Dedifferentiated amniotic fluid mesenchymal stem cell (primary cell): ENCODE measurements at regions not wholly inside any gene's neighbourhood (a gene's known extent, or its start where the extent isn't known, plus 50 kb on each side); places are given as distances from the start of the nearest gene placed in this dataset.
A peak's percentile ranks its signal among the peaks of the same experiment; 100 is the strongest.
"Not testable (repeated sequence)": the region's sequence is repeated elsewhere in the genome, so short reads cannot be mapped to it uniquely, and the experiment has no call there.

Experiments
- DNase-seq: peaks from one replicate; pipeline ENCODE4 v3.0.0-alpha.2; 2016; ENCODE audit errors: extremely low spot score

DNA sequence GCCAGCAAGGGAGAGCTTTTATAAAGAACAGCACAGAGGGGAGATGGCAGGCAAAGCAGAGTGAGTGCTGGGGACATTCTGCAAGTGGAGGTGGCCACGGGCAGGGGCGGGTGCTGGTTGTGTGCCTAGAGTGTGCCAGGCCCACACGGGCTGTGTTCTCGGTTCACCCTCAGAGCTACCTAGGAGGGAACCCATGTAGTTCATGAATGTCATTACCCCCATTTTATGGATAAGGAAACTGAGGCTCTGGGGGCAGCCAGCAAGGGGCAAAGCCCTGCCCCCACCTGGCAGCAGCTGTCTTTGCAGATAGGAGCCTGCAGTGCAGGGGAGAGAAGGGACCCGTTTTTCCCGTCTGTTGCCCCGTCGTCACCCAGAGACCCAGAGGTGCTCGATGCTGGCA lies 85.2 kb upstream of the NCOR2 start:
- DNase-seq: no peak

- DNase-seq: no peak
These were observed 84.3 kb upstream of the NCOR2 start for GRCh38 chr12:124651516-124652273.

GRCh38 chr12:124650912-124651311 lies 83.5 kb upstream of the NCOR2 start:
- no peak for DNase-seq

DNA sequence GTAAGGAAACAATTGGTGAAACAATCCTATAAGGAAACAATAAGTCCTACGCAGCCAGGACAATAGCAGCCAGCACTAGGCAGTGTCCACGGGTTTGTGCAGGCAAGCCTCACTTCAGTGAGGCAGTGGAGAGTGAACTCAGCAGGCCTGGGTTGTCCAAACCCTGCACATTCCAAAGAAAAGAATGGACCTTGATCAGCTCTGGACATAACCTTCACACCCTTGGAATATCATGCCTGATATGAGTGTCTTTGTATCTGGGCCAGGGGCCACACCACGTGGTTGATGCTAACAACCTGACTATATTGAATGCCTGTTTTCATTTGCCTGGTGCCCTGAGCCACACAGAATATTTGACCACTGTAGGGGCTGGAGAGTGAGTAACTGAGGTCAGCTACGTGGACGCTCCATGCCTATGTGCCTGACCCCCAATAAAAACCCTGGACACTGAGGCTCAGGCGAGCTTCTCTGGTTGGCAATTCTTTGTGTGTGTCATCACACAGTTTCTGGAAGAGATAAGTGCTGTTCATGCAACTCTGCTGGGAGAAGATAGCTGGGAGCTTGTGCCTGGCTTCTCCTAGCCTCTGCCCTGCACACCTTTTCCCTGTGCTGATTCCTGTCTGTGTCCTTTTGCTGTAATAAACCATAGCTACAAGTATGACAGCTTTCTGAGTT lies 81.4 kb upstream of the NCOR2 start:
- DNase-seq: no peak

DNA sequence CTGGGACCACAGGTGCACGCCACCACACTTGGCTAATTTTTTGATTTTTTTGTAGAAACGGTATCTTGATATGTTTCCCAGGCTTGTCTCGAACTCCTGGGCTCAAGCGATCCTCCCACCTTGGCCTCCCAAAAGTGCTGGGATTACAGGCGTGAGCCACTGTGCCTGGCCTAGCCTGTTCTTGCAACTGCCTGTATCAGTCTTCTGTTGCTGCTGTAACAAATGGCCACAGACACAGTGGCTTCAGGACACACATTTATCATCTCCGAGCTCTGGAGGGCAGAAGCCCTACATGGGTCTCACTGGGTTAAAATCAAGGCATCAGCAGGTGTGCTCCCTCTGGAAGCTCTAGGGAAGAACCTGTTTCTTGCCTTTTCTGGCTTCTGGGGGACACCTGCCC lies 79.9 kb upstream of the NCOR2 start:
- DNase-seq: no peak

DNA sequence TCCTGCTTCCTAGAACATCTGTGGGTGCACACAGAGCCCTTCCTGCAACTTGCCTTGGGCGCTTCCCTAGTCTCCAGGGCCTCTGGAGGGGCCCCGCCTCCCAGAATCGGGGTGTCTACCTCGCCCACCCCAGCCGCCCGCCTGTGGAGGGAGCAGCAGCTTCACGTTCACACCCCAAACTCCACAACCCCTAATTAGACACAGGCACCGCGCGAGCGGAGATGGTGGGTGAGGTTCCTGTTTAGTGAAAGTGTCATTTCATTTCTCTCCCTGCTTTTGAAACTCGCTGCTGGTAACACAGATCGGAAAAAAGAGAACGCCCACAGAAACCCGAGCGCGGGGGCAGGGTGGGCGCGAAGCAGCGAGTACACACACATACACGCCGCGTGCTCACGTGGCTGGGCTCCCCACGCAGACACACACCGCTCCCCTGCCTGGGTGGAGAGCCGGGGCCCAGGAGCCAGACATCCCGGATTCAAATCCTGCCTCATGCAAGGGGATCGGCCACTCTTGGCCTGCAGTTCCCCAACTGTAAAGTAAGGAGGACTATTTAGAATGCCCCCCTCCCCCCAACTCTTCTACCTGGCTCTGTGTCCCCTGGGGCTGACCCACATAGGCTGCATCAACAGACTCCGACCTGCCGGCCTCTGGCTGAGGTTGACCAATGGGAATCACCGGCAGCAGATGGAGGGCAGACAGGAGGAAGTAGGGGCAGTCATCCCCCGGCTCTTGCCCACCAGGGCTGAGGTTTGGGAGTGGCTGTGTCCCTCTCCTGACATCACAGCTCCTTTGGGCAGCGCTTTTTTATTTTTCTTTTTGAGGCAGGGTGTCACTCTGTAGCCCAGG lies 79.2 kb upstream of the NCOR2 start:
- no peak for DNase-seq

- DNase-seq: no peak
These were observed 78.3 kb upstream of the NCOR2 start for GRCh38 chr12:124645530-124646244.

DNA sequence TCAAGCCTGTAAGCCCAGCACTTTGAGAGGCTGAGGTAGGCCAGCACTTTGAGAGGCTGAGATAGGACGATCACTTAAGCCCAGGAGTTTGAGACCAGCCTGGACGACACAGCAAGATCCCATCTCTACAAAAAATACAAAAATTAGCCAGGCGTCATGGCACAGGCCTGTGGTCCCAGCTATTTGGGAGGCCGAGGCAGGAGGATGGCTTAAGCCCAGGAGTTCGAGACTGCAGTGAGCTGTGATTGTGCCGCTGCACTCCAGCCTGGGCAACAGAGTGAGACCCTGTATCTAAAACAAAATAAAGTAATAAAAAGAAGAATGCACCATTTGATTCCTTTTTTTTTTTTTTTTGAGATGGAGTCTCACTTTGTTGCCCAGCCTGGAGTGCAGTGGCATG lies 76.4 kb upstream of the NCOR2 start:
- not testable (repeated sequence) for DNase-seq

GRCh38 chr12:124642105-124642504 lies 74.7 kb upstream of the NCOR2 start:
- no peak for DNase-seq

DNA sequence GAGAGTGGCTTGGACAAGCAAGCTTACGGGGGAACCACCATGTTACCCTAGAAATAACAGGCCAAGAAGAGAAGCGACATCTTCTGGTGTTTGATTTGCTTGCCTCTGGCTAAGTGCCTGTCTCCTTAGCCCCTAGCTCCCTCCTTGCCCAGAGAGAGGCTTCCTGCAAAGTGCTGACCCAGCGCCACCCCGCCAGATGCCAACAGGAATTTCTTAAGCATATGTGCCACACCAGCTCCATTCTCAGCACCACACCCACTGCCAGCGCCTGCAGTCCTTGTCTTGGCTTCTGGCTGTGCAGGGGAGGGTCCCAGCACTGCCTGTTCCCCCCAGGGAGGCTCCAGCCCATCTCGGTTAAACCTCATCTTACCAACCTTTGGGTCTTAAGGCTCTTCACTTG lies 74.2 kb upstream of the NCOR2 start:
- no peak for DNase-seq

DNA sequence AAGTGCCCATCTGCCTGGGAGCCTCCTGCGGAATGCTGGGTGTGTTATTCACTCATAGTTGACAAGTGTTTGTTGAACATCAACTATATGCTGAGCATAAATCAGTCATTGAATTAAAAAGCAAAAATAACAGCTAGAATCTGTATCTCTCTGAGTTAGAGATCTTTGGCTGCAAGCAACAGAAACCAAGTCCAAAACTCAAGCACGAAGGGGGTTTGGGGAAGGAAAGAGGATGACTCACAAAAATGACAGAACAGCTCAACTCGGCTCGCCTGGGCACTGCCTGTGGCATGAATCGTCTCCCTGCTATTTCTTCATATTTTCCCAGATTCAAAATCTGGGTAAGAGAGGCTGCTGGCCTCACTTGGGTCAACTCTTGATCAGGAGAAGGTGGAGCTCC lies 72.6 kb upstream of the NCOR2 start:
- DNase-seq: no peak

DNA sequence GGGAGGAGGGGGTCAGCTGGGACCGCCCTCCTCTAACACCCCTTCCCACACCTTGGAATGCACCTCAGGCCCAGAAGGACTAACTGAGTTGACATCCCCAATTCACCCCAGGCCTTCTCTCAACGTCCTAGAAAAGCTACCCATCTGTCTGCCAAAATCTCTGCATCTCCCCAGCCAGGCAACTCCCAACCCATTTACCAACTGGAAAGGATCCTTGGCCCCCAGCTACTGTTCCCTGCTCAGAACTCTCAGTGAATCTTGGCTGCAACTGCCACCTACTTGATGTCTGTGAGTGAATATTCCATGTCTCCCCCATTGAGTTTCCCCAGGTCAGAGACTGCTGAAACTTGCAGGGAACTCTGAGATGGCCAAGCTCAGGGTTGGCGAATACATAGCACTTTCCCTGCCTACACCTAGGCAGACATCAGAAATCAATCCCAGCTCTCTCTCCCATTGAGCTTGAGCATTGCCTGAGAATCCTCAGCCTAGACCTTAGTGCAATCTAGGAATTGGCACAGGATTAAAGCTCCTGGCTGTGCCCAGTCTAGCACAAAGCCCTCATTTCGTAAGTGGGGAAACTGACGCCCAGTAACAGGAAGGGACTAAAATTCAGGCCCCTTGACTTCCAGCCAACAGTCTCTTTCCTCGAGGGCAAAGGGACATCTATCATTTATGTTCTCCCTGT lies 71.9 kb upstream of the NCOR2 start:
- no peak for DNase-seq

GRCh38 chr12:124637581-124637981 lies 70.2 kb upstream of the NCOR2 start:
- DNase-seq: no peak

DNA sequence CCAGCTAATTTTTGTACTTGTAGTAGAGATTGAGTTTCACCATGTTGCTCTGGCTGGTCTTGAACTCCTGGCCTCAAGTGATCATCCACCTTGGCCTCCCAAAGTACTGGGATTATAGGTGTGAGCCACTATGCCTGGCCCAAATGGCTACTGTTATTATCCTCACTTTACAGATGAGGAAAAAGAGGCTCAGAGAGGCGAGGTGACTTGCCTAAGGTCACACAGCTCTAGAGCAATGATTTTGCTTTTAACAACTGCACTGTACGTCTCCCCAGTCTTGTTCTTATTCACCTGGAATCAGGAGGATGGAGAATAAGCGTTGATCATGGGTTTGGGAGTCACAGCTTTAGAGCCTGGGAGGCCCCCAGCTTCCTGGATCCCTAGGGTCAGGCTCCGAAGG lies 69.8 kb upstream of the NCOR2 start:
- no peak for DNase-seq

DNA sequence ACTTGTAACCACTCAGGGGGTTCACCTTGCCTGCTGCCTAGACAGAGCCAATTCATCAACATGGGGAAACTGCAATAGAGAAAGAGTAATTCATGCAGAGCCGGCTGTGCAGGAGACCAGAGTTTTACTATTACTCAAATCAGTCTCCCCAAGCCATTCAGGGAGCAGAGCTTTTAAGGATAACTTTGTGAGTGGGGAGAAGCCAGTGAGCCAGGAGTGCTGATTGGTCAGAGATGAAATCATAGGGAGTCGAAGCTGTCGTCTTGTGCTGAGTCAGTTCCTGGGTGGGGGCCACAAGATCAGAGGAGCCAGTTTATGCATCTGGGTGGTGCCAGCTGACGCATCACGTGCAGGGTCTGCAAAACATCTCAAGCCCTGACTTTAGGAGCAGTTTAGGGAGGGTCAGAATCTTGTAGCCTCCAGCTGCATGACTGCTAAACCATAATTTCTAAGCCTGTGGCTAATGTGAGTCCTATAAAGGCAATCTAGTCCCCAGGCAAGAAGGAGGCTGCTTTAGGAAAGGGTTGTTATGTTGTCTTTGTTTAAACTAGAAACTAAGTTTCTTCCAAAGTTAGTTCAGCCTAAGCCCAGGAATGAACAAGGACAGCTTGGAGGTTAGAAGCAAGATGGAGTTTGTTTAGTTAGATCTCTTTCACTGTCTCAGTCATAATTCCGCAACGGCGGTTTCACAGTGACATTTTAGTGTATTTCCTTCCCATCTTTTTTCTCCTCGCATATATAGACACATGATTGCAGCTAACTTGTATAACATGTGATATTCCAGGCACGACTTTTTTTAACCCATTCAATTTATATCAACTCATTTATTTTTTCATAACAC lies 68.9 kb upstream of the NCOR2 start:
- peak; percentile 36 for DNase-seq

DNA sequence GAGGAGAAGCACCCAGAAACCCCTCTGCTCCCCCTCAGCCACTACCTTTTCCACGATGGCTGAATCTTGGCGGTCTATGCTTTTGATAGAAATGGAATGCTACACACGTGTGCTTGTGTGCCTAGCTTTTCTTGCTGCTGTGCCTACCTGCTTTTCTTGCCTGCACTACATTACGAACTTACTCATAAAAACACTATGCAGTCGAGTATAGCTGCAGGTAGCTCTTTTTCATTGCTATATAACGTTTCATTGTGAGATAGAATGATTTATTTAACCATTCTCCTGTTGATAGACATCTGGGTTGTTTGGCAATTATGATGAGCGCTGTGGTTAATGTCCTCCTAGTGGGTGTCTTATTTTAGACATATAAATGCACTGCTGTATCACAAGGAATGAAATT lies 67.9 kb upstream of the NCOR2 start:
- no peak for DNase-seq

- no peak for DNase-seq
These were observed 66.3 kb upstream of the NCOR2 start for GRCh38 chr12:124633365-124634362.

DNA sequence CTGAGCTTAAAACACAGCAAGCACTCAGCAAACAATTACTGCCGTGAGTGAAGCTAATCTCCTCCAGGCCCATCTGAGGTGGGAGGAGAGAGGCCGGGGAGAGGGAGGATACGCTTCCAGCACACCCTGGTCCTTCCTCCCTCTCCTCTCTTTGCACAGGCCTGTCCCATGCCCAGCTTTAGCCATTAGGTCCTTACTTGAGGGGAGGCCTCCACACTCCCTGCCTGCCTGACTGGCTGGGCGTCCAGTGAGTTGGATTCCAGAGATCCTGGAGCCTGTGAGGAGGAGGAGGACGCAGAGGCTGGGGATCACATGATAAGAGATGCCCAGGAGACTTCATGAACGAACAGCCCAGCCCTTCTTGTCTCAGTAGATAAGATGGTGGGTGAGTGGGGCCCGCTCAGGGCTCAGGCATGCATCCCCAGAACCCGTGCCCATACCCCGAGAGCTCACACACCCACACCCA lies 65.1 kb upstream of the NCOR2 start:
- DNase-seq: no peak

GRCh38 chr12:124631681-124632256 lies 64.4 kb upstream of the NCOR2 start:
- no peak for DNase-seq
